Activated naive CD4-positive, alpha-beta T cell treated with anti-CD3 and anti-CD28 coated beads, Interleukin-2, amount 50 U/mL, for 24 hours (primary cell): ENCODE measurements at regions not wholly inside any gene's neighbourhood (a gene's known extent, or its start where the extent isn't known, plus 50 kb on each side); places are given as distances from the start of the nearest gene placed in this dataset.
"Not testable (repeated sequence)": the region's sequence is repeated elsewhere in the genome, so short reads cannot be mapped to it uniquely, and the experiment has no call there.

Source experiments
- H3K27ac Mint-ChIP-seq: one replicate; pipeline ENCODE4 v1.8.0; 2021; ENCODE audit warnings: mild to moderate bottlenecking, mixed read lengths
- H3K27me3 Mint-ChIP-seq: one replicate; pipeline ENCODE4 v1.8.0; 2021; ENCODE audit warnings: mixed read lengths
- H3K36me3 Mint-ChIP-seq: one replicate; pipeline ENCODE4 v1.8.0; 2021; ENCODE audit warnings: mixed read lengths
- H3K4me1 Mint-ChIP-seq: one replicate; pipeline ENCODE4 v1.8.0; 2021; ENCODE audit warnings: mixed read lengths
- H3K4me3 Mint-ChIP-seq: one replicate; pipeline ENCODE4 v1.8.0; 2021; ENCODE audit warnings: mild to moderate bottlenecking, mixed read lengths
- H3K9me3 Mint-ChIP-seq: one replicate; pipeline ENCODE4 v1.8.0; 2021; ENCODE audit warnings: mixed read lengths

DNA sequence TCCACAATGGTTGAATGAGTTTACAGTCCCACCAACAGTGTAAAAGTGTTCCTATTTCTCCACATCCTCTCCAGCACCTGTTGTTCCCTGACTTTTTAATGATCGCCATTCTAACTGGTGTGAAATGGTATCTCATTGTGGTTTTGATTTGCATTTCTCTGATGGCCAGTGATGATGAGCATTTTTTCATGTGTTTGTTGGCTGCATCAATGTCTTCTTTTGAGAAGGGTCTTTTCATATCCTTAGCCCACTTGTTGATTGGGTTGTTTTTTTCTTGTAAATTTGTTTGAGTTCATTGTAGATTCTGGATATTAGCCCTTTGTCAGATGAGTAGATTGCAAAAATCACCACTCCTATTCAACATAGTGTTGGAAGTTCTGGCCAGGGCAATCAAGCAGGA, 287.6 kb upstream of the RASGRP1 start:
- H3K9me3 Mint-ChIP-seq, H3K4me3 Mint-ChIP-seq, H3K27ac Mint-ChIP-seq, H3K4me1 Mint-ChIP-seq, H3K36me3 Mint-ChIP-seq: not testable (repeated sequence)
- H3K27me3 Mint-ChIP-seq = peaks cover 17% of the 10 kb centered on the region

DNA sequence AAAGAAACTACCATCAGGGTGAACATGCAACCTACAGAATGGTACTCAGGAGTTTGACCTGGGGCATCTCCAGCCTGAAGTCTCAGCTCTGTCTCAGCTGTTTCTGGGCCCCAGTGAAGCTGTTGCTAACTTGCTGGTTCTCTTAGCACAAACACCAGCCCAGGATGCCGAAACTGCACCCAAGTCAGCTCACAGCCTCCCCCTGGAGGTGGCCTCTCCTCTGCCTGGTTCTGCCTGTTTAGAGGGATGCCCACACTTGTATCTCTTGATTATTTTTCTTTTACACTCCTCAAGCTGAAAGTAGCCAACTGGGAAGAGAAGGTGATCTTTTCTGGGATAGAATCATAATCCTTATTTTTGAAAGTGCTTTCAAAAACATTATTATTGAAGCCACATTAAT, 289.0 kb upstream of the RASGRP1 start:
- Mint-ChIP-seq H3K4me1 (no peaks in the 10 kb centered on the region), H3K27me3 (peaks cover 15% of the 10 kb centered on the region), H3K36me3 (no peaks in the 10 kb centered on the region), H3K4me3 (no peak overlapping the region), H3K27ac (no peak overlapping the region), H3K9me3 (no peaks in the 10 kb centered on the region)

DNA sequence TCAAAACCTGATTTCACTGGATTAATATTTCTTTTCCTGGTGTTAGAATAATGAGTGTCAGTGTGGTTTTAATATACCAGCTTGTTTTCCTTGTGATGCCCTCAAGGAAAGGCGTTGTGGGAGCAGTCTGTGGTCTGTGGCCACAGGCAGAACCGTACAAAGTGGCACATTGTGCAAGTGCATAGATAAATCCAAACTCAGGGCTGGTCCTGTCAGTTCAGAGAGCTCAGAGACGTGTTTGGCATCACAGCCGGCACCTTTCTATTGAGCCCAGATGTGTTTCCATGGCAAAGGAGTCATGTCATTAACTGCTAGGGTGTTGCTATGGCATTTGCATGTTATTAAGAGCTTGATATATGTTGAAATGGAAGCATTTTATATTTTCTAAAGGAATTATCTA, 289.9 kb upstream of the RASGRP1 start:
- H3K27ac Mint-ChIP-seq = no peak overlapping the region
- no peaks in the 10 kb centered on the region for H3K36me3 Mint-ChIP-seq
- no peak overlapping the region for H3K4me3 Mint-ChIP-seq
- H3K9me3 Mint-ChIP-seq = no peaks in the 10 kb centered on the region
- H3K27me3 Mint-ChIP-seq = peaks cover 10% of the 10 kb centered on the region
- H3K4me1 Mint-ChIP-seq = no peaks in the 10 kb centered on the region

DNA sequence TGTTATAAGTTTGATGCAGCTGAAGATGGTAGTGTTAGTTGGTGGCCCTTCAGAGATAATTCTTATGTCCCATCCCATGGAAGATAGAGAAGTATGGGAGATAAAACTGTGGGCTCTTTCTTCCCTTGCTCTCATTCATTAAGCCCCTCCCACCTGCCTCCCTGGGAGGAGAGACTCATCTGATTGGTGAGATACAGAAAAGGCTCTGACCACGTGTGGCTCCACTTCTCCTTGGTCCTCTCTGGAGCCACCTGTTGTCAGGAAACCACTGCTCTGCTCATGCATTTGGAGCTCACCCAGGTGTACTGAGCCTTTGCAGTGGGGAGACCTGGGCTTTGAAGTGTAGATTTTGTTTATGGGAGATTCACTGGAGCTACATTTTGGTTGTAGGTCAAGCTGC, 293.2 kb upstream of the RASGRP1 start:
- Mint-ChIP-seq H3K9me3 (no peaks in the 10 kb centered on the region), H3K4me1 (no peaks in the 10 kb centered on the region), H3K27me3 (peaks cover 5% of the 10 kb centered on the region), H3K36me3 (no peaks in the 10 kb centered on the region), H3K4me3 (no peak overlapping the region), H3K27ac (no peak overlapping the region)

DNA sequence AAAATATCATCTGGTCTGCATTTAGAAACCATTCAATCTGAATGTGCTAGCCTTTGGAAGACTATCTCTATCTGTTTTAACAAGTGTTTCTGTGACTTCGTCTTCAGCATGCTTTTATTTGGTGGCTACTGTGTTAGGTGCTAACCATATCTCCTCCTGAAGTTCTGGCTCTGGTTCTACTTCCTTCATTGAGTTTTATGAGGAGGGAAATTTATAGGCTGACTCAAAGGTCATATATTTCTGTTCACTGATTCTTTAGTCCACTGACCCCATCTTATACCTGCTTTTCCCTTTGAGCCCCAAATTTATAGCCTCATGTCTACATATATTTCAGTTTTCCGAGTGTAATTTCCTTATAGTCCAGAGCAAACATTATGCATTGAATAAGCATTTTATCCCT, 295.0 kb upstream of the RASGRP1 start:
- Mint-ChIP-seq H3K27me3 (peaks cover 3% of the 10 kb centered on the region), H3K4me1 (no peaks in the 10 kb centered on the region), H3K27ac (no peak overlapping the region), H3K9me3 (no peaks in the 10 kb centered on the region), H3K4me3 (no peak overlapping the region), H3K36me3 (no peaks in the 10 kb centered on the region)

DNA sequence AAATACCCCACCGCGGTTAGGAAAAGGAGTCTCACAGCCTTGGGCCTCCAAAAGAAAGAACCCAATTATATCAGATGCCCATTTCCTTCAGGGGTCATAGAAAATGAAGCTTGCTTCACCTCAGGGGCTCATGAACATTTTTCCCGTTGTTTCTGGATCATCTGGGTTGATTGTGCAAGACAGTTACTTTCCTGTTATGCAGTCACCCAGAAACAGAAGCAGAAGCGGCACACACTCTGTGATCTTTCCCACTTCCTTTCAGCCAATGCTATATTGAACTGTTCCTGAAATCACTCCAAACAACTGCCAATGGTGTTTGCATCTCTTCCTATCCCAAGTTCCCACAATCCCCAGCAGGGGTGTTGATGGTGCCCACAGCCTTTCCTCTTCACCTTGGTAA, 295.6 kb upstream of the RASGRP1 start:
- Mint-ChIP-seq H3K4me1 (no peaks in the 10 kb centered on the region), H3K27me3 (peaks cover 5% of the 10 kb centered on the region), H3K9me3 (no peaks in the 10 kb centered on the region)

DNA sequence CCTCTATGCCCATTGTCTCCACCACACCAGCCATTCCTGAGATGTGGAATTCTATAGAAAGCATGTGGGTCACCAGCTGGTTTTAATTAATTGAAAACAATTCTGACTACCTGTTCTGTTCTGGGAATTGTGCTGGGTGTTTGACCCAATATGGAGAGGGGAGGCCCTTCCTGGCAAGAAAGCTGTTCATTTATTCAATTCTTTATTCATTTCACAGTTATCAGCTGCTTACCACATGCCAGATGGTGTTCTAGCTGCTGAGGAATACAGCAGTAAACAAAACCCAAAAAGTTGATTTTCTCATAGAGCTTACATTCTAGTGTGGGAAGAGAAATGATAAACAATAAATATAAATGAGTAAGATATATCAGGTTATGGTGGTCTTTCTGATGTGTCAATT, 296.1 kb upstream of the RASGRP1 start:
- H3K4me3 Mint-ChIP-seq = no peak overlapping the region
- no peak overlapping the region for H3K27ac Mint-ChIP-seq
- H3K4me1 Mint-ChIP-seq = no peaks in the 10 kb centered on the region
- peaks cover 5% of the 10 kb centered on the region for H3K27me3 Mint-ChIP-seq
- H3K9me3 Mint-ChIP-seq = no peaks in the 10 kb centered on the region
- no peaks in the 10 kb centered on the region for H3K36me3 Mint-ChIP-seq

More for the DNA sequence above, 295.6 kb upstream of the RASGRP1 start:
- Mint-ChIP-seq H3K36me3 (no peaks in the 10 kb centered on the region), H3K4me3 (no peak overlapping the region), H3K27ac (no peak overlapping the region)

DNA sequence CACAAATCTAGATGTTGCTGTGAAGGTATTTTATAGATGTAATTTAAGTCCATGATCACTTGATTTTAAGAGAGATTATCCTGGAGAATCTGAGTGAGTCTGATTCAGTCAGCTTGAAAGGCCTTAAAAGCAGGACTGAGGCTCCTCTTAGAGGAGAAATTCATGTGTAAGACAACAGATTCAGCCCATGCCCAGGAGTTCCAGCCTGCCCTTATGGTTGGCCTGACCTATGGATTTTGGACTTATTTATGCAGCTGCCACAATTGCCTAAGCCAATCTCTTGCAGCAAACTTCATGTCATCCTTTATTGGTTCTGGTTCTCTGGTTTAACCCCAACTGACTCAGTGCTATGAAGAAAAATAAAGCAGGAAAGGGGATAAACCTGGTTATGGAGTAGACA, 296.5 kb upstream of the RASGRP1 start:
- Mint-ChIP-seq H3K27me3 (peaks cover 5% of the 10 kb centered on the region), H3K4me1 (no peaks in the 10 kb centered on the region), H3K27ac (no peak overlapping the region), H3K4me3 (no peak overlapping the region), H3K9me3 (no peaks in the 10 kb centered on the region), H3K36me3 (no peaks in the 10 kb centered on the region)

DNA sequence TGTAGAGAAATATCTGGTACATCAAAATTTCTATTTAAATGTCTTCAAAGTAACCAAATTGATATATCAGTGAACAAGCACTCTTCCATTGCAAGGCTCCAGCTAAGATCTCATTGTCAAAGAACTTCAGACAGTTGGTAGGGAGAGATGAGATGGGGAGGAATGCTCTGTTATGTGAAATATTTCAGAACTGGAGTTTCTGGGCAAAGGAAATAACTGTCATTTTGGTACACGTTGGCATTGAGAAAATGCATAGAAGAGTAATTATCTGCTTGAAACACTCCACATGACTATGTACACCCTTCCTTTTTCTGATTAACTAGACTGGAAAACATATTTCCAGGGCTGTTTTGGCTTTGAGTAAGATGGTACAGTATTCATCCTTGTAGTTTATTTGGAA, 297.5 kb upstream of the RASGRP1 start:
- no peaks in the 10 kb centered on the region for H3K9me3 Mint-ChIP-seq
- no peaks in the 10 kb centered on the region for H3K4me1 Mint-ChIP-seq
- no peaks in the 10 kb centered on the region for H3K36me3 Mint-ChIP-seq
- H3K27ac Mint-ChIP-seq = no peak overlapping the region
- peaks cover 4% of the 10 kb centered on the region for H3K27me3 Mint-ChIP-seq
- H3K4me3 Mint-ChIP-seq = no peak overlapping the region

DNA sequence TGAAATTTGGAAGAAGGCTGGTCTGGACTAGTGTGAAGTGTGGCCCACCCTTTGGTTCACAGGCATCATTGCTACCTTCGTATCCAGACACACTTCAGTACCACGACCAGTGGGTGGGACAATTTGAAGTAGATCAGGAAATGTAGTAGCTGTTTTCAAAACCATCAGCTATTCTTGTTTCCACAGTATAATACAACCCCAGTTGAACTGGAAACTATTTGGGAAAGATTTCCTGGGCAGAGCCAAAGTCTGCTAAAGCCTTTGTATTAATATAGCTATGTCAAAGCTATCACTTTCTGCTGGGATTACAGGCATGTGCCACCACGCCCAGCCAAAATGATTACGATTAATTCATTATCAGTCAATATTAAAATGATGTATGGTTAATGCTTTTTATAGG, 298.8 kb upstream of the RASGRP1 start:
- Mint-ChIP-seq H3K36me3 (no peaks in the 10 kb centered on the region), H3K4me3 (no peak overlapping the region), H3K27ac (no peak overlapping the region), H3K27me3 (peaks cover 6% of the 10 kb centered on the region), H3K9me3 (no peaks in the 10 kb centered on the region), H3K4me1 (no peaks in the 10 kb centered on the region)

DNA sequence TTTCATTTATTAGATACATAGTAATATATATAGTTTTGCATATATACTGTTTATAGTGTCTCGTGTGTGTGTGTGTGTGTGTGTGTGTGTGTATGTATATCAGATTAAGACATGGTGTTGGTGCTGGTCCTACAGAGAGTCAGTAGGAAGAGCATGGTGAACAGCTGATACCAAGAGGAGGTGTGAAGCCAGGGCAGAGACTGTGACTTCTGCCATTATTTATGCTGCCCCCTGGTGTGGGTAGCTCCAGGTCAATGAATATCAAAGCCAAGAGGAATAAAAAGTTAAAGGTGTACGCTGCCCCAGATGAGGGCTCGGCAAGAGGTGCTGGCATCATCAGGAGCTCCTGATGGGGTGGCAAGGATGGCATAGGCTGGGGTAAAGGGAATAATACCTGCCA, 299.5 kb upstream of the RASGRP1 start:
- Mint-ChIP-seq H3K36me3 (no peaks in the 10 kb centered on the region), H3K9me3 (no peaks in the 10 kb centered on the region), H3K4me3 (no peak overlapping the region), H3K27me3 (peaks cover 6% of the 10 kb centered on the region), H3K4me1 (no peaks in the 10 kb centered on the region), H3K27ac (no peak overlapping the region)

DNA sequence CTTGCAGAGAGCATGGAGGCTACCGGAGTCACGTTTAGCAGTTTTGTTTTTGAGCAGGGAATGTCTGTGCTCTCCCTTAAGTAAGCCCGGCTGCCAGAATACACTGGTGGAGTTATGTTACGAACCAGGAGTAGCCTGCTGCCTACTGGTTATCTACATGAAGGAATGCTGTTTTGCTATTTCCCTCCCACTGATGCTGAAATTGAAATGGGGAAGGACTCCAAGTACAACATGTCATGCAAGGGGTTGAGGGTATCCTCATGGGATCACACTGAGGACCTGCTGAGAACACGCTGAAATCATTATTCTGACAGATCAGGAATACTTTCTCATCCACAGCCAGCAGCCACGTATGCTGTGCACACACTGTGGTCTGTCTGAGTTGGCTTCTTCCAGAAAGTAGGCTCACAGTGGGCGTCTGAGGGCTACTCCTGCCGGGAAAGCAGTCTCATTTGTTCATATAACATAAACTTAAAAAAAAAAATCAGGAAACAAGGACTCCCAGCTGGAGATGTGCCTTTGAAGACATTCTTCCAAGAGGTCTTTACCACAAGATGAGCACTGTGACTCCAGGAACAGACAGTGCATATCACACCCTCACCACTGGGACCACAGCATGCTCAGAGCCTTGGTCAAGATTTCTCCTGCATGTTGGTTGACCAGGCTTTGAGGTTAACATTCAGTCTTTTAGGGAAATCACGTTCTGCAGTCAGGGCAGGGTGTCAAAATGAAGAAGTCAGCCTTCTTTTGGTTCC, 300.4 kb upstream of the RASGRP1 start:
- no peaks in the 10 kb centered on the region for H3K36me3 Mint-ChIP-seq
- no peak overlapping the region for H3K4me3 Mint-ChIP-seq
- no peaks in the 10 kb centered on the region for H3K9me3 Mint-ChIP-seq

DNA sequence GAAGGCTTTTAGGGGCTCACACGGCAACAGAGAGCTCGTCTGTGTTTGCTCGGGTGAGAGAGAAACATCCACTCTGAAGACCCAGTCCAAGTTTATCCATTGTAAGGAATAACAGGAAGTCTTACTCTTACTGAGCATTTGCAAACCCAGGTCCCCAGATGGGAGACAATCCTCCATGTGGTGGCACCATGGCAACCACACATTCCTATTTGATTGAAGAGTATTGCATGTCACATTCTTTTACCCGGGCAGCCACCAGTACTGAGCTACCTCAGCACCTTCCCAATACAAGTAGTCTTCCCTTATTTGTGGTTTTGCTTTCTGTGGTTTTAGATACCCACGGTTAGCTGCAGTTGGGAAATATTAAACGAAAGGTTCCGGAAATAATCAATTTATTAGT, 302.9 kb upstream of the RASGRP1 start:
- H3K27ac Mint-ChIP-seq = no peak overlapping the region
- no peaks in the 10 kb centered on the region for H3K4me1 Mint-ChIP-seq
- H3K9me3 Mint-ChIP-seq = no peaks in the 10 kb centered on the region
- no peaks in the 10 kb centered on the region for H3K36me3 Mint-ChIP-seq
- no peak overlapping the region for H3K4me3 Mint-ChIP-seq
- peaks cover 6% of the 10 kb centered on the region for H3K27me3 Mint-ChIP-seq

More for the DNA sequence above, 300.4 kb upstream of the RASGRP1 start:
- H3K4me1 Mint-ChIP-seq = no peaks in the 10 kb centered on the region
- H3K27me3 Mint-ChIP-seq = peaks cover 6% of the 10 kb centered on the region
- H3K27ac Mint-ChIP-seq = no peak overlapping the region

DNA sequence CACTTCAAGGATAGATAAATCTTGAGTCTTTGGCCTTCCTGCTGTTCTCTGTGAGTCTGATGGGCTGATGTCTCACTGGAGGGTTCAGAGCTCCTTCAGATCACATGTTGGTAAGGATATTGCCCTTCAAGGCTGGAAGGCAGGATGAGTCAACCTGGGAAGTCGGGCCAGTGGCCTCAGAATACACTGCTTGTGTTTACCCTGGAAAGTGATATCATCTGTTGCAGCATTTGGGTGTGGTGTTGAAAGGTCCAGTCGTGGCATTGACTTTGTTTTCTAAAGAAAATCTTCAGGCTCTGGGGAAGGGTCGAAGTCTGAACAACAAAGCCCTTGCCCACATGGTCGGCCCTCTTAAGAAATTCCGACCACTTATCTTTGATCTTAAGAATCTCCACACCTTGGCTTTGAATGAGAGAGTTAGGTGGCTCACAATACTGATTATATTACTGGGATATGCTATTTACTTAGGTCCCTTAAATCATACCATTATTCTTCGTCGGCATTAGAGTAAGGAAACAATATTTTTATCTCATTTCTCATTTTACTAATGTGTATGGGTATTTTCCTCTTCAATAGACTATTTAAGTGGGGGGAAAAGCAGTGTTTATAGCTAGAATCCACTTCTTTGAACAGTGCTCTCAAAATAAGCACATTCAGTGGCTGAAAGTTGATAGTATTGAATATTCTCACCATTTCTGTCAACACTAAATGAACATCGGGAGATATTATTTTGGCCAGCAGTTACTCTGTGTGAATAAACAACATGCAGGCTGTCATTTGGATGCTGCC, 303.9 kb upstream of the RASGRP1 start:
- H3K4me1 Mint-ChIP-seq = no peaks in the 10 kb centered on the region
- peaks cover 7% of the 10 kb centered on the region for H3K27me3 Mint-ChIP-seq
- no peak overlapping the region for H3K4me3 Mint-ChIP-seq
- no peak overlapping the region for H3K27ac Mint-ChIP-seq
- H3K36me3 Mint-ChIP-seq = no peaks in the 10 kb centered on the region
- no peaks in the 10 kb centered on the region for H3K9me3 Mint-ChIP-seq

DNA sequence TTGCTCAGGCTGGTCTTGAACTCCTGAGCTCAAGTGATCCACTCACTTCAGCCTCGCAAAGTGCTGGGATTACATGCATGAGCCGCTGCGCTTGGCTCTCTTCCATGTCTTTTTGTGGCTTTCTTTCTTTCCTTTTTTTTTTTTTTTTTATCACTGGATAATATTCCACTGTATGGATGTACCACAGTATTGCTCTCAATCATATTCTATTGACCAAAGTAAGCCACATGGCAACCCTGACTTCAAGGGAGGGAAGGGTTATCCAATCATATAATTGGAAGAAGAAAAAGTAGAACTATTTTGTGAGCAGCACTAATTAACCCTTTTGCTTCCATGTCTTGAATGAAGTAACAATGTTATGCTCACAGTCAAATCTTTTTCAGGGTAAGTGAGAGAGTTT, 307.0 kb upstream of the RASGRP1 start:
- Mint-ChIP-seq H3K27ac (no peak overlapping the region), H3K9me3 (no peaks in the 10 kb centered on the region), H3K27me3 (peaks cover 8% of the 10 kb centered on the region), H3K4me3 (no peak overlapping the region), H3K36me3 (no peaks in the 10 kb centered on the region), H3K4me1 (no peaks in the 10 kb centered on the region)

DNA sequence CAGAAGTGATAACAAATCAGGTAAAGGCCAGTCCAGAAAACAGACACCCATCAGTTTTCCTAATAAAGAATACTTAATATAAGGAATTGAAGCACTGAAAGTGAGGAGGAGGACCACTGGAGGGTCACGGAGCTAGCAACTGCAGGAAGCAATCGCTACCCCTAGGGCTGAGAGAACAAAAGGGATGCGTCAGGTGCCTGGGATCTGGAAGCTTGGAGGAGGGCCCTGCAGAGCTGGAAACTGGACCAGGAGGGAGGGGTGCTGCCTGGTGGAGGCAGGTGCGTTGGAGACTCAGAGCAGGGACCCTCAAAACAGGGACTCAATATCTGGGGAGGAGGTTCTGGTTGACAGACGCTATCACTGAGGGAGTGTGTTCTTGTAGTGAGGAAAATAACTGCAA, 308.1 kb upstream of the RASGRP1 start:
- no peaks in the 10 kb centered on the region for H3K4me1 Mint-ChIP-seq
- no peak overlapping the region for H3K4me3 Mint-ChIP-seq
- peaks cover 10% of the 10 kb centered on the region for H3K27me3 Mint-ChIP-seq
- no peaks in the 10 kb centered on the region for H3K36me3 Mint-ChIP-seq
- no peak overlapping the region for H3K27ac Mint-ChIP-seq
- H3K9me3 Mint-ChIP-seq = no peaks in the 10 kb centered on the region
